MM.1S (cell line): ENCODE measurements at regions not wholly inside any gene's neighbourhood (a gene's known extent, or its start where the extent isn't known, plus 50 kb on each side); places are given as distances from the start of the nearest gene placed in this dataset.

Source experiments
- DNase-seq: peaks from one replicate; pipeline ENCODE4 v3.0.0-alpha.2; 2015
- H2AFZ ChIP-seq: fragments of 300-600 bp; sonication (generic); 2 replicates; pipeline ENCODE4 v1.6.0; 2016; ENCODE audit warnings: antibody characterized with exemption, low read length
- H3F3A ChIP-seq: fragments of 300-600 bp; sonication (generic); 2 replicates; pipeline ENCODE4 v1.6.1; 2016; ENCODE audit warnings: mild to moderate bottlenecking, antibody characterized with exemption, low read length, moderate library complexity, mixed read lengths; ENCODE audit not compliant: insufficient read depth
- H3K27ac ChIP-seq: fragments of 300-600 bp; sonication (generic); 2 replicates; pipeline ENCODE4 v1.5.1; 2016; ENCODE audit warnings: mild to moderate bottlenecking, low read length
- H3K27me3 ChIP-seq: fragments of 300-600 bp; sonication (generic); replicated peaks from 2 replicates; pipeline ENCODE4 v1.6.0; 2016; ENCODE audit warnings: low read length; ENCODE audit not compliant: insufficient read depth
- H3K36me3 ChIP-seq: fragments of 300-600 bp; sonication (generic); replicated peaks from 2 replicates; pipeline ENCODE4 v1.6.1; 2016; ENCODE audit warnings: mild to moderate bottlenecking, low read length, mixed read lengths; ENCODE audit not compliant: insufficient read depth
- H3K4me1 ChIP-seq: fragments of 300-600 bp; sonication (generic); 2 replicates; pipeline ENCODE4 v1.6.1; 2016; ENCODE audit warnings: low read length, mixed read lengths
- H3K4me2 ChIP-seq: fragments of 300-600 bp; sonication (generic); 2 replicates; pipeline ENCODE4 v1.6.0; 2016; ENCODE audit warnings: low read depth, low read length
- H3K4me3 ChIP-seq: fragments of 300-600 bp; sonication (generic); 2 replicates; pipeline ENCODE4 v1.5.1; 2016; ENCODE audit warnings: low read length, mixed read lengths
- H3K79me2 ChIP-seq: fragments of 300-600 bp; sonication (generic); 2 replicates; pipeline ENCODE4 v1.6.1; 2016; ENCODE audit warnings: mixed run types, low read length, mixed read lengths
- H3K9ac ChIP-seq: fragments of 300-600 bp; sonication (generic); 2 replicates; pipeline ENCODE4 v1.6.1; 2016; ENCODE audit warnings: low read length, mixed read lengths
- H3K9me2 ChIP-seq: fragments of 300-600 bp; sonication (generic); replicated peaks from 2 replicates; pipeline ENCODE4 v1.6.1; 2016; ENCODE audit warnings: mild to moderate bottlenecking, low read length, mixed read lengths; ENCODE audit not compliant: insufficient read depth
- H3K9me3 ChIP-seq: fragments of 300-600 bp; sonication (generic); replicated peaks from 2 replicates; pipeline ENCODE4 v1.6.1; 2016; ENCODE audit warnings: mild to moderate bottlenecking, low read length, mixed read lengths; ENCODE audit not compliant: insufficient read depth
- H4K20me1 ChIP-seq: fragments of 300-600 bp; sonication (generic); 2 replicates; pipeline ENCODE4 v1.6.1; 2016; ENCODE audit warnings: mild to moderate bottlenecking, low read length, moderate library complexity, mixed read lengths; ENCODE audit not compliant: insufficient read depth
- EZH2 ChIP-seq: fragments of 300-600 bp; sonication (generic); optimal IDR thresholded peaks from 2 replicates; pipeline ENCODE3; 2017; ENCODE audit warnings: low read depth, mild to moderate bottlenecking, antibody characterized with exemption, low read length, mixed read lengths
- EZH2phosphoT487 ChIP-seq: fragments of 300-600 bp; sonication (generic); IDR thresholded peaks from 2 replicates; pipeline ENCODE4 v1.6.1; 2018; ENCODE audit warnings: antibody characterized with exemption, low read length
- TF ChIP-seq, protein P1 (sequence below): fragments of 300-600 bp; sonication (generic); IDR thresholded peaks from 2 replicates; pipeline ENCODE4 v1.5.1; 2016; ENCODE audit warnings: antibody characterized with exemption, low read length, mixed read lengths

- Histone ChIP-seq H3K4me3 (no peak overlapping the region), H3K79me2 (no peaks in the 10 kb centered on the region), H3K4me2 (no peak overlapping the region), H3K9me3 (no peaks in the 10 kb centered on the region), H3F3A (no peaks in the 10 kb centered on the region), H3K27ac (no peak overlapping the region), H3K36me3 (no peaks in the 10 kb centered on the region), H2AFZ (no peak overlapping the region), H4K20me1 (no peaks in the 10 kb centered on the region), H3K9me2 (no peaks in the 10 kb centered on the region), H3K27me3 (no peaks in the 10 kb centered on the region), H3K4me1 (no peaks in the 10 kb centered on the region), H3K9ac (no peak overlapping the region)
- TF ChIP-seq EZH2phosphoT487, result no peak
- TF ChIP-seq, protein P1, sequence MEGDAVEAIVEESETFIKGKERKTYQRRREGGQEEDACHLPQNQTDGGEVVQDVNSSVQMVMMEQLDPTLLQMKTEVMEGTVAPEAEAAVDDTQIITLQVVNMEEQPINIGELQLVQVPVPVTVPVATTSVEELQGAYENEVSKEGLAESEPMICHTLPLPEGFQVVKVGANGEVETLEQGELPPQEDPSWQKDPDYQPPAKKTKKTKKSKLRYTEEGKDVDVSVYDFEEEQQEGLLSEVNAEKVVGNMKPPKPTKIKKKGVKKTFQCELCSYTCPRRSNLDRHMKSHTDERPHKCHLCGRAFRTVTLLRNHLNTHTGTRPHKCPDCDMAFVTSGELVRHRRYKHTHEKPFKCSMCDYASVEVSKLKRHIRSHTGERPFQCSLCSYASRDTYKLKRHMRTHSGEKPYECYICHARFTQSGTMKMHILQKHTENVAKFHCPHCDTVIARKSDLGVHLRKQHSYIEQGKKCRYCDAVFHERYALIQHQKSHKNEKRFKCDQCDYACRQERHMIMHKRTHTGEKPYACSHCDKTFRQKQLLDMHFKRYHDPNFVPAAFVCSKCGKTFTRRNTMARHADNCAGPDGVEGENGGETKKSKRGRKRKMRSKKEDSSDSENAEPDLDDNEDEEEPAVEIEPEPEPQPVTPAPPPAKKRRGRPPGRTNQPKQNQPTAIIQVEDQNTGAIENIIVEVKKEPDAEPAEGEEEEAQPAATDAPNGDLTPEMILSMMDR, result no peak
- no peak for TF ChIP-seq EZH2
- no peak for DNase-seq
Measured at GRCh38 chr18:55128437-55128836, 169.2 kb upstream of the CCDC68 start.

GRCh38 chr18:55124078-55124763, 165.0 kb upstream of the CCDC68 start:
- H3K27me3 ChIP-seq, result no peaks in the 10 kb centered on the region
- H3K4me3 ChIP-seq, result no peak overlapping the region
- no peak overlapping the region for H3K27ac ChIP-seq
- no peak overlapping the region for H3K9ac ChIP-seq
- no peak for TF ChIP-seq EZH2phosphoT487
- TF ChIP-seq, protein P1, result no peak
- H3K79me2 ChIP-seq, result no peaks in the 10 kb centered on the region
- no peaks in the 10 kb centered on the region for H3K36me3 ChIP-seq
- no peaks in the 10 kb centered on the region for H4K20me1 ChIP-seq
- H3F3A ChIP-seq, result no peaks in the 10 kb centered on the region
- H3K9me3 ChIP-seq, result no peaks in the 10 kb centered on the region
- DNase-seq, result no peak
- H3K9me2 ChIP-seq, result no peaks in the 10 kb centered on the region
- peaks cover 7% of the 10 kb centered on the region; the same call in 1 of the 2 replicates for H3K4me1 ChIP-seq
- no peak overlapping the region for H3K4me2 ChIP-seq
- H2AFZ ChIP-seq, result no peak overlapping the region

DNA sequence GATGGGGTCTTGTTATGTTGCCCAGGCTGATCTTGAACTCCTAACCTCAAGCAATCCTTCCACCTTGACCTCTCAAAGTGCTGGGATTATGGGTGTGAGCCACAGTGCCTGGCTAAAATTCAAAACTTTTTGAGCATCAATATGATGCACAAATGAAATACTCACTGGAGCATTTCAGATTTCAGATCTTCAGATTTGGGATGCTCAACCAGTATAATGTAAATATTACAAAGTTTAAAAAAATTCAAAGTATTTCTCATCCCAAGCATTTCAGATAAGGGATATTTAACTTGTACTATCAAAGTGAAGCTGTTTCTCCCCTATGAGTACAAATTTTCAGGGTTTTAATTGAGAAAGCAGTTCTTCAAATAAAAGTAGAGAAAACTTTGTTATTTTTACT, 164.1 kb upstream of the CCDC68 start:
- H3K9me3 ChIP-seq, result no peaks in the 10 kb centered on the region
- H2AFZ ChIP-seq, result no peak overlapping the region
- no peaks in the 10 kb centered on the region for H3K36me3 ChIP-seq
- no peak overlapping the region for H3K4me3 ChIP-seq
- no peaks in the 10 kb centered on the region for H3K9me2 ChIP-seq
- no peaks in the 10 kb centered on the region for H3K79me2 ChIP-seq
- DNase-seq, result no peak
- H3F3A ChIP-seq, result no peaks in the 10 kb centered on the region
- H3K27me3 ChIP-seq, result no peaks in the 10 kb centered on the region
- no peaks in the 10 kb centered on the region for H4K20me1 ChIP-seq
- H3K4me1 ChIP-seq, result peaks cover 7% of the 10 kb centered on the region; the same call in 1 of the 2 replicates
- TF ChIP-seq, protein P1, result no peak
- TF ChIP-seq EZH2phosphoT487, result no peak
- no peak overlapping the region for H3K9ac ChIP-seq
- no peak overlapping the region for H3K27ac ChIP-seq
- H3K4me2 ChIP-seq, result no peak overlapping the region
